ENCODE measurements at regions not wholly inside any gene's neighbourhood (a gene's known extent, or its start where the extent isn't known, plus 50 kb on each side); places are given as distances from the start of the nearest gene placed in this dataset.
A peak's percentile ranks its signal among the peaks of the same experiment; 100 is the strongest.

GRCh38 chr6:156556811-156557210 is 220.4 kb upstream of the ARID1B start:
- no peak overlapping the region for H3K4me3 ChIP-seq
- H3K9me3 ChIP-seq = no peaks in the 10 kb centered on the region
- DNase-seq (ENCODE audit: low spot score) = no peak
- 78% methylated on average over 5 of the region's 5 CpGs for WGBS
- H3K36me3 ChIP-seq = no peaks in the 10 kb centered on the region
- peak overlapping the region in 1 of 2 donors; percentile 39 for H3K27ac ChIP-seq
- no peak for TF ChIP-seq CTCF (IDR thresholded peaks at IDR 0.05)
- TF ChIP-seq POLR2A (IDR thresholded peaks at IDR 0.05) = no peak
- no peak for TF ChIP-seq POLR2AphosphoS5 (IDR thresholded peaks at IDR 0.05)
- intact Hi-C loops (cut with DNase I) = no loop called here
- no peaks in the 10 kb centered on the region for H3K27me3 ChIP-seq (replicated peaks; ENCODE audit: insufficient read depth)
- H3K4me1 ChIP-seq (replicated peaks) = no peaks in the 10 kb centered on the region

- no peaks in the 10 kb centered on the region for H3K9me3 ChIP-seq
- no peak for DNase-seq (ENCODE audit: low spot score)
- 90% methylated on average over 2 of the region's 2 CpGs for WGBS
- intact Hi-C loops (cut with DNase I) = no loop called here
- no peak overlapping the region for H3K27ac ChIP-seq
- no peak overlapping the region for H3K4me3 ChIP-seq
- TF ChIP-seq CTCF (IDR thresholded peaks at IDR 0.05) = no peak
- TF ChIP-seq POLR2AphosphoS5 (IDR thresholded peaks at IDR 0.05) = no peak
- no peak for TF ChIP-seq POLR2A (IDR thresholded peaks at IDR 0.05)
- no peaks in the 10 kb centered on the region for H3K36me3 ChIP-seq
- H3K4me1 ChIP-seq (replicated peaks) = no peaks in the 10 kb centered on the region
- H3K27me3 ChIP-seq (replicated peaks; ENCODE audit: insufficient read depth) = no peaks in the 10 kb centered on the region
These were observed 222.1 kb upstream of the ARID1B start for GRCh38 chr6:156555116-156555515.

- intact Hi-C loops (cut with DNase I) = no loop called here
- Histone ChIP-seq H3K9me3 (no peaks in the 10 kb centered on the region), H3K36me3 (no peaks in the 10 kb centered on the region), H3K27ac (no peak overlapping the region), H3K4me1 (replicated peaks) (no peaks in the 10 kb centered on the region), H3K4me3 (no peak overlapping the region), H3K27me3 (replicated peaks; ENCODE audit: insufficient read depth) (no peaks in the 10 kb centered on the region)
- TF ChIP-seq POLR2A (IDR thresholded peaks at IDR 0.05) (no peak), POLR2AphosphoS5 (IDR thresholded peaks at IDR 0.05) (no peak), CTCF (IDR thresholded peaks at IDR 0.05) (no peak)
- WGBS = 75% methylated on average over 5 of the region's 5 CpGs
- no peak for DNase-seq (ENCODE audit: low spot score)
These were observed 223.0 kb upstream of the ARID1B start for GRCh38 chr6:156554160-156554559.

GRCh38 chr6:156552849-156553248 is 224.3 kb upstream of the ARID1B start:
- Histone ChIP-seq H3K27ac (no peak overlapping the region), H3K4me1 (replicated peaks) (no peaks in the 10 kb centered on the region), H3K27me3 (replicated peaks; ENCODE audit: insufficient read depth) (no peaks in the 10 kb centered on the region), H3K36me3 (no peaks in the 10 kb centered on the region), H3K9me3 (no peaks in the 10 kb centered on the region), H3K4me3 (no peak overlapping the region)
- WGBS = 75% methylated on average over 9 of the region's 9 CpGs
- intact Hi-C loops (cut with DNase I) = no loop called here
- no peak for DNase-seq (ENCODE audit: low spot score)
- no peak for TF ChIP-seq CTCF (IDR thresholded peaks at IDR 0.05)
- TF ChIP-seq POLR2AphosphoS5 (IDR thresholded peaks at IDR 0.05) = no peak
- TF ChIP-seq POLR2A (IDR thresholded peaks at IDR 0.05) = no peak

GRCh38 chr6:156550949-156551348 is 226.2 kb upstream of the ARID1B start:
- H3K9me3 ChIP-seq = no peaks in the 10 kb centered on the region
- H3K27ac ChIP-seq = no peak overlapping the region
- DNase-seq (ENCODE audit: low spot score) = no peak
- 96% methylated on average over 4 of the region's 4 CpGs for WGBS
- no peak overlapping the region for H3K4me3 ChIP-seq
- TF ChIP-seq POLR2AphosphoS5 (IDR thresholded peaks at IDR 0.05) (no peak), POLR2A (IDR thresholded peaks at IDR 0.05) (no peak), CTCF (IDR thresholded peaks at IDR 0.05) (no peak)
- H3K4me1 ChIP-seq (replicated peaks) = no peaks in the 10 kb centered on the region
- no peaks in the 10 kb centered on the region for H3K36me3 ChIP-seq
- intact Hi-C loops (cut with DNase I) = no loop called here
- no peaks in the 10 kb centered on the region for H3K27me3 ChIP-seq (replicated peaks; ENCODE audit: insufficient read depth)

Measured in prostate gland (tissue), 2 donors.